HG03469 (cell line): ENCODE measurements at regions not wholly inside any gene's neighbourhood (a gene's known extent, or its start where the extent isn't known, plus 50 kb on each side); places are given as distances from the start of the nearest gene placed in this dataset.

Experiments used
- ATAC-seq: cut with Tn5 transposase; IDR thresholded peaks from one replicate; pipeline ENCODE4 v1.9.1; 2021; ENCODE audit warnings: mild to moderate bottlenecking, moderate library complexity, moderate number of reproducible peaks; ENCODE audit not compliant: unreplicated experiment

DNA sequence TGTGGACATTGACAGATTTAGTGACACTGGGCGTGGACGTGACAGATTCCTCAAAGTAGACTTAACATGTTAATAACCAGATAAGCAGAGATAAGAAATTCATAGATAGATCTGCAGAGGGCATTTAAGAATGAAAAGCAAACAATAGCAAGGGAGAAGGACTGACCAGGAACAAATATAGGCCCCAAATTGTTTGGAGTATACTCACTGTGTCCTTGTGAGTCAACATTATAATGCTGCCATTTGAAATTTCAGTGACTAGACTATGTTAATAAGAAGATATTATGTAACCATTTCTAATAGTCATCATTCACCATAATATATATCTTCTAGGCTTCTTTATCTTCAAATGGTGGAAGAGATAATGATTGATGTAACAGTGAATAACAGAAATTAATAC lies 78.1 kb upstream of the SLC38A11 start:
- no peak for ATAC-seq

DNA sequence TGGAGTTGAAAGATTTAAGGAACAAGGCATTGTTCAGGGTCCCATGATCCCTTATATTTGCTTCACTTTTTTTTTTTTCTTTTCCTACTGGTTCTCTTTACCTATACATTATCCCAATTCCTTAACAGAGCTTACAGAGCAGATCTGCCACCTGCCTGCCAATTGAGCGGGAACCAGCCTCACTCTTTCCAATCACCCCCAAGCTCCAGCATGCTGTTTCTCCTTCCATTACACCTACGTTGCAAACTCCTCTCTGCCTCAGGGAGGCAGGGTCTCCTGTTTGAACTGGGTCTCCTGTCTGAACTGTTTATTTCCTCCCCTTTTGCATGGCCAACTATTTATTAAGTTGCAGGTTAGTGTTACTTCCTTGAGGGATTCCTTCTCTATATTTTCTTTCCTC lies 77.2 kb upstream of the SLC38A11 start:
- ATAC-seq, result no peak

GRCh38 chr2:165024199-165024598 lies 68.9 kb upstream of the SLC38A11 start:
- ATAC-seq, result no peak

DNA sequence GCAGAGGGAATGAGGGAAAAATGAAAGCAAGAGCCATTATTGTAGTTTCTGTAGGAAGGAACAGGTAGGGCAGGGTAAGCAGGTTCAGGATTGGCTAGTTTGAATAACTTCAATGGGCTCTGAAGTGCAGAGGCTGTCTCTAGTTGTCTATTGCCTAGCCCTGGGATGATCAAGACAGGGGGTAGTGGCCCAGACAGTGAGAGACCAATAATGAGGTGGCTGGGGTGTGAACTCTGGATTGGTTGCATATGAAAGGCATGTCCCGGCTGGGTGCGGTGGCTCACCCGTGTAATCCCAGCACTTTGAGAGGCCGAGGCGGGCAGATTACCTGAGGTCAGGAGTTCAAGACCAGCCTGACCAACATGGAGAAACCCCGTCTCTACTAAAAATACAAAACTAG lies 67.5 kb upstream of the SLC38A11 start:
- no peak for ATAC-seq

DNA sequence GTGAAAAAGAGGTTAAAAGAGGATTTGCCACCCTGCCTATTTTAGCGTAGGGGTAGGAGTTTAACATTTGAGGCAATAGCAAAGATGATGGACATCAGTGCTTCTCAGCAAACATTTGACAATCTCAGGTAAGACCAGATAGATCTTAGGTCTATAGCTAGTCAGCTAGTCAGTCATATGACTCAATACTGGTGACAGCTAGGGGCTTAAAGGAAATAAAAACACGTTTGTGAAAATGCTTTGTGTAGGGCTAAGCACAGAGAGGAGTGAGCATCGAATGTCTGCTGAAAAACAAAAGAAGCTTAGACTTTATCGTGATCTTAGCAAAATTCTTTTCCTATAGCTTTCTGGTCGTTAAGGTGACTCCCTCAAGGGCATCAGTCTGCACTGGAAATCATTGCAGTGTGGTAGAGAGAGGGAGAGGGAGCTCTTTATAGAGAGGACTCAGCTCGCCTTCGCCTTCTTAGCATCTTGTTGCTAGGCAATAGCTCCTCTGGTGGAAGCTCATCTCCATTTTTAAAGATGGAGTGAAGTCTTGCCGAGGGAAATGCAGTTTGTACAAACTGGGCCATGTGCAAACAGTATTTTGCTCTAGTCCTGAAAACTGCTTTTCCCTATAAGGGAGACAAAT lies 62.8 kb upstream of the SLC38A11 start:
- no peak for ATAC-seq

- ATAC-seq, result no peak
Measured at GRCh38 chr2:165016772-165017411, 61.6 kb upstream of the SLC38A11 start.

GRCh38 chr2:165015052-165015642 lies 59.8 kb upstream of the SLC38A11 start:
- ATAC-seq, result peak; percentile 74

DNA sequence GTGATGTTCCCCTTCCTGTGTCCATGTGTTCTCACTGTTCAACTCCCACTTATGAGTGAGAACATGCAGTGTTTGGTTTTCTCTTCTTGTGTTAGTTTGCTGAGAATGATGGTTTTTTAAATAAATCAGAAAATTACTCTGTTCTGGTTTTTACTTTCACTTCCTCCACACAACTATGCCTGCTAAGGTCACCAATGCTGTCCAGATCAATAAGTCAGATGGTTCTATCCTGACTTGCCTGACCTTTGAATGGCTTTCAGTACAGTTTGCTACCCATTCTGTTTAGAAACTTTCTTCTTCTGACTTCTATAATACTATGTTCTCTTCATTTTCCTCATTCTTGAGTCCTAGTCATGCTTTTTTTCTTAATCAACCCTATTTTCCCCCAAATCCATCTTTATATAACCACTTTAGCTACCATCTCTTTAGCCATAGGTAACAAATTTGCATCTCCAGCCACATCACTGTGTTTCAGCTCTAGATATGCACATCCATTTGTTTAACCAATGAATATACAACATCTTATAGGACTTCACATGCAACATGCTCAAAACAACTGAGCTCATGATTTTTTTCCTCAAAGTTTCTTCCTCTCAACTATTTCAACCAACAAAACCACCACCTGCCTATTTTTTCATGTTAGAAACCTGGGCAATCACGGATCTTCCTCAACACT lies 58.8 kb upstream of the SLC38A11 start:
- no peak for ATAC-seq

DNA sequence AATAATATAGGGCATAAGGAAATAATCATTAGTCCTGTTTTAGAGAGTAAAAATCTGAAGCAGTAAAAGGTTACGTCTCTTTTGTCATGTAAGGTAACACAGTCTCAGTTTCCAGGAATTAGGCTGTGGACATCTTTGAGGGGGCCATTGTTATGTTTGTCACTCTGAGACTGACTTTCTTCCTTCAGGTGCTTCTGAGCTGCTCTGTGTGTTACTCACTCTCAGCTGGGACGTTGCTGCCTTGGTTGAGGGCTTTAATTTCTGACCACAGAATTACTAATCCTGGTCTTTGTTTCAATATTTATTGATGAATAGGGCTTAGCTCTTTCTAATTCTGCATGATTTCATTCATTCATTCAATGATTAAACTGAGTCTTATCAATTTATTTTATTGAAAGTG lies 55.9 kb upstream of the SLC38A11 start:
- no peak for ATAC-seq

DNA sequence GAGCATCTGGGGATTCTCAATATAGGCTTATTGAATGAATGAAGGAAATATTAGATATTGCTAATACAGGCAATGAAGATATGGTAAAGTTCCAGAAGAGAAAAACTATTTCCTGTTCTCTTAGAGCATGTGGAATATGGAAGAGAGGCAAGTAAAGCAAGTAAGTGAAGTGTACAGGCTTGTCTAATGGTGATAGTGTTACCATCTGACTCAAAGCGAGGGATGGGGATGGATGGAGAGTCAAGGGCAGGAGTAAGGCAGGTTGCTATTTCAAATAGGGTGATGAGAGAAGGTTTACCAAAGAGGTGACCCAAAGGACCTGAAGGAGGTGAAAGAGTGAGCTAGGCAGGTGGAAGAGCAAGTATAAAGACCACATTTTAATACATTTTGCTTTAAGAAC lies 55.2 kb upstream of the SLC38A11 start:
- no peak for ATAC-seq

DNA sequence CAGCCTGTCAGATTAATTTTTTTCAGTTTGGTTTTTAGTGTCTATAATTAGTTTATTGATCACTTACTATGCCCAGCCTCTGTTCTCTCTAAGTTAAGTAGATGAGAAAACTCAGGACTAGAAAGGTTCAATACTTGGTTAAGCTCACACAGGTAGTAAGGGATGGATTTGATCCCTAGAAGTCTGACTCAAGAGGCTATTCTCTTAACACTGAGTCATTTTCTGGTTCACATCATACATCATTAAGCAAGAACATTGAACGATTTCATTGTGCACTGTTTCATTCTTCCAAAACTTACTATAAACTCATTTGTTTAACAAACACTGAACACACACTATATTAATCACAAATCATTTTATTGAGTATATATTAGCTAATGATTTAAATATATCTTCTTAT lies 54.1 kb upstream of the SLC38A11 start:
- ATAC-seq, result no peak

GRCh38 chr2:165008730-165009315 lies 53.5 kb upstream of the SLC38A11 start:
- no peak for ATAC-seq

- no peak for ATAC-seq
Measured at GRCh38 chr2:165007161-165007744, 51.9 kb upstream of the SLC38A11 start.
